ENCODE measurements at regions not wholly inside any gene's neighbourhood (a gene's known extent, or its start where the extent isn't known, plus 50 kb on each side); places are given as distances from the start of the nearest gene placed in this dataset.

DNA sequence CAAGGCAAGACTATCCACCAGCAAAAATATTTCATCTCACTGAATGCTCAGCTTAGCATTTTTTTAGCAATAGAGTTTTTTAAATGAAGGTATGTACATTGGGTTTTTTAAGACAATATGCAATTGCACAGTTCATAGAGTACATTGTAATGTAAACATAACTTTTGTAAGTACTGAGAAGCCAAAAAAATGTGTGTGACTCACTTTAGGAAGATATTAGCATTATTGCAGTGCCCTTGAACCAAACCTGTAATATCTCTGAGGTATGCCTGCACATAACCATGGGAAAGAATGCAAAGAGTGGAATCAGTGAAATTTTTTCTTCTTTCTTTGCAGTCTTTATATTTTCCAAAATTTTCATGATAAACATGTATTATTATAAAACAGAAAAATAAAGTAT lies 1533.3 kb upstream of the WWC1 start:
- Mint-ChIP-seq H3K9me3 (ENCODE audit: insufficient read depth) (peaks cover 8% of the 10 kb centered on the region), H3K27ac (no peak overlapping the region), H3K4me3 (no peak overlapping the region), H3K4me1 (no peaks in the 10 kb centered on the region), H3K27me3 (no peaks in the 10 kb centered on the region)
- intact Hi-C loops (cut with micrococcal nuclease), result no loop called here
- no peak overlapping the region for H3K27ac ChIP-seq (ENCODE audit: low read length in 2 of 2)
- no peak for DNase-seq
- ATAC-seq (ENCODE audit: low read depth), result no peak
- no peaks in the 10 kb centered on the region for H4K20me1 ChIP-seq (ENCODE audit: control insufficient read depth, insufficient read depth, low read length, poor library complexity, severe bottlenecking)
- H3K27me3 ChIP-seq (replicated peaks in 1 of 4; ENCODE audit: control extremely low read depth in 1 of 4, control insufficient read depth in 3 of 4, insufficient read depth in 4 of 4, low read length in 3 of 4), result no peaks in the 10 kb centered on the region
- no peak for TF ChIP-seq EZH2 (IDR thresholded peaks at IDR 0.05; ENCODE audit: borderline replicate concordance, insufficient read depth, low read depth, low read length, poor library complexity, severe bottlenecking)
- TF ChIP-seq, protein P1, sequence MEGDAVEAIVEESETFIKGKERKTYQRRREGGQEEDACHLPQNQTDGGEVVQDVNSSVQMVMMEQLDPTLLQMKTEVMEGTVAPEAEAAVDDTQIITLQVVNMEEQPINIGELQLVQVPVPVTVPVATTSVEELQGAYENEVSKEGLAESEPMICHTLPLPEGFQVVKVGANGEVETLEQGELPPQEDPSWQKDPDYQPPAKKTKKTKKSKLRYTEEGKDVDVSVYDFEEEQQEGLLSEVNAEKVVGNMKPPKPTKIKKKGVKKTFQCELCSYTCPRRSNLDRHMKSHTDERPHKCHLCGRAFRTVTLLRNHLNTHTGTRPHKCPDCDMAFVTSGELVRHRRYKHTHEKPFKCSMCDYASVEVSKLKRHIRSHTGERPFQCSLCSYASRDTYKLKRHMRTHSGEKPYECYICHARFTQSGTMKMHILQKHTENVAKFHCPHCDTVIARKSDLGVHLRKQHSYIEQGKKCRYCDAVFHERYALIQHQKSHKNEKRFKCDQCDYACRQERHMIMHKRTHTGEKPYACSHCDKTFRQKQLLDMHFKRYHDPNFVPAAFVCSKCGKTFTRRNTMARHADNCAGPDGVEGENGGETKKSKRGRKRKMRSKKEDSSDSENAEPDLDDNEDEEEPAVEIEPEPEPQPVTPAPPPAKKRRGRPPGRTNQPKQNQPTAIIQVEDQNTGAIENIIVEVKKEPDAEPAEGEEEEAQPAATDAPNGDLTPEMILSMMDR (IDR thresholded peaks at IDR 0.05), result no peak
- POLR2A ChIA-PET, result no interaction called here
- CTCF ChIA-PET, result no interaction called here
- no peak overlapping the region for H3K9ac ChIP-seq (ENCODE audit: low read length)
- H3K9me3 ChIP-seq (ENCODE audit: control extremely low read depth in 1 of 3, control insufficient read depth in 2 of 3, insufficient read depth in 1 of 3, low read length in 2 of 3), result peaks cover 0 to 18% (median 0%) of the 10 kb centered on the region in 3 donors
- no peaks in the 10 kb centered on the region for H3K36me3 ChIP-seq (replicated peaks in 1 of 2; ENCODE audit: control extremely low read depth in 1 of 2, control insufficient read depth in 1 of 2, extremely low read depth in 1 of 2, insufficient read depth in 2 of 2, low read length in 1 of 2)
- H3K4me2 ChIP-seq (replicated peaks; ENCODE audit: low read depth, low read length, poor library complexity, severe bottlenecking), result no peak overlapping the region
- H3K4me3 ChIP-seq (ENCODE audit: control extremely low read depth in 1 of 5, extremely low read depth in 1 of 5, insufficient read depth in 1 of 5, low read depth in 2 of 5, low read length in 4 of 5), result no peak overlapping the region
- no peak overlapping the region for H2AFZ ChIP-seq (ENCODE audit: insufficient read depth, low read depth, low read length, poor library complexity, severe bottlenecking)
- no peaks in the 10 kb centered on the region for H3K79me2 ChIP-seq (ENCODE audit: control insufficient read depth, insufficient read depth, low read length)
- H3K4me1 ChIP-seq (ENCODE audit: control insufficient read depth in 2 of 2, insufficient read depth in 2 of 2, low read length in 2 of 2), result no peaks in the 10 kb centered on the region

DNA sequence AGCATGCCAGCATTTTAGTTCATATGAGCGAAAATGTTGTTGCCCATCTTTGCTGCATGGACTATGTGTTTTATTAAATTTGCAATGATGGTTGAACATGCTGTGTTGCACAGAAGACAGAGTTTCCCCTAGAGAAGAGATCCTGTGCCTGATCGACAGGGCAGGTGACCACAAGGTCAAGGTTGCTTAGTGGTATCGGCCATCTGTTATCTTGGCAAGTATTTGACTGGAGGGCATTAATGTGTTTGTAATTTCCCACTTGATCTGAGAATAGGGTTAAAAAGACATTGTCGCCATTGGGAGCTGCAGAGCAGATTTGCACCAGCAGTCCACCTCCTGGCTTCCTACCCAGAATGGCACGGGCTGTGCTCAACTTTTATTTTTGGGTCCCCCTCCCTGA lies 1523.6 kb upstream of the WWC1 start:
- intact Hi-C loops (cut with micrococcal nuclease), result no loop called here
- 97% methylated on average over 4 of the region's 5 CpGs for WGBS (ENCODE audit: insufficient coverage)
- DNase-seq (no peak), ATAC-seq (ENCODE audit: low read depth) (no peak)
- H3K27ac ChIP-seq (ENCODE audit: low read length in 2 of 2), result no peak overlapping the region
- H3K27me3 ChIP-seq (replicated peaks in 1 of 4; ENCODE audit: control extremely low read depth in 1 of 4, control insufficient read depth in 3 of 4, insufficient read depth in 4 of 4, low read length in 3 of 4), result no peaks in the 10 kb centered on the region
- no peak overlapping the region for H3K27ac Mint-ChIP-seq
- ChIA-PET POLR2A (no interaction called here), CTCF (no interaction called here)
- no peaks in the 10 kb centered on the region for H3K36me3 ChIP-seq (replicated peaks in 1 of 2; ENCODE audit: control extremely low read depth in 1 of 2, control insufficient read depth in 1 of 2, extremely low read depth in 1 of 2, insufficient read depth in 2 of 2, low read length in 1 of 2)
- no peak overlapping the region for H3K9ac ChIP-seq (ENCODE audit: low read length)
- H3K79me2 ChIP-seq (ENCODE audit: control insufficient read depth, insufficient read depth, low read length), result no peaks in the 10 kb centered on the region
- no peak overlapping the region for H3K4me2 ChIP-seq (replicated peaks; ENCODE audit: low read depth, low read length, poor library complexity, severe bottlenecking)
- H3K4me1 ChIP-seq (ENCODE audit: control insufficient read depth in 2 of 2, insufficient read depth in 2 of 2, low read length in 2 of 2), result no peaks in the 10 kb centered on the region
- H3K9me3 Mint-ChIP-seq (ENCODE audit: insufficient read depth), result peaks cover 2% of the 10 kb centered on the region
- peaks cover 0 to 11% (median 0%) of the 10 kb centered on the region in 3 donors for H3K9me3 ChIP-seq (ENCODE audit: control extremely low read depth in 1 of 3, control insufficient read depth in 2 of 3, insufficient read depth in 1 of 3, low read length in 2 of 3)
- no peaks in the 10 kb centered on the region for H3K27me3 Mint-ChIP-seq
- H3K4me1 Mint-ChIP-seq, result no peaks in the 10 kb centered on the region
- H3K4me3 Mint-ChIP-seq, result no peak overlapping the region
- no peak overlapping the region for H3K4me3 ChIP-seq (ENCODE audit: control extremely low read depth in 1 of 5, extremely low read depth in 1 of 5, insufficient read depth in 1 of 5, low read depth in 2 of 5, low read length in 4 of 5)
- TF ChIP-seq, protein P1 (IDR thresholded peaks at IDR 0.05), result no peak
- no peak for TF ChIP-seq EZH2 (IDR thresholded peaks at IDR 0.05; ENCODE audit: borderline replicate concordance, insufficient read depth, low read depth, low read length, poor library complexity, severe bottlenecking)
- H2AFZ ChIP-seq (ENCODE audit: insufficient read depth, low read depth, low read length, poor library complexity, severe bottlenecking), result no peak overlapping the region
- H4K20me1 ChIP-seq (ENCODE audit: control insufficient read depth, insufficient read depth, low read length, poor library complexity, severe bottlenecking), result no peaks in the 10 kb centered on the region
